B cell (primary cell): ENCODE measurements at regions not wholly inside any gene's neighbourhood (a gene's known extent, or its start where the extent isn't known, plus 50 kb on each side); places are given as distances from the start of the nearest gene placed in this dataset.

Source experiments
- ATAC-seq: fragments of 200-7000 bp; cut with Tn5 transposase; one replicate; pipeline ENCODE4 v1.10.0; 2021; ENCODE audit warnings: low read depth, mild to moderate bottlenecking, moderate number of reproducible peaks, moderate library complexity
- CTCF ChIA-PET: fragments of 350-600 bp; sonication (Branson Sonifier 250); formaldehyde crosslinking; loops from one replicate; lab custom pipeline; 2021; ENCODE audit warnings: antibody characterized with exemption, inconsistent platforms; lab: Charles Lee
- POLR2A ChIA-PET: fragments of 350-600 bp; sonication (Branson Sonifier 250); formaldehyde crosslinking; loops from one replicate; lab custom pipeline; 2021; ENCODE audit warnings: antibody characterized with exemption; lab: Charles Lee
- DNase-seq: peaks from one replicate; pipeline ENCODE4 v3.0.0; 2013
- H2AFZ ChIP-seq: 2 replicates; pipeline ENCODE4 v1.6.1; 2012; ENCODE audit warnings: mild to moderate bottlenecking, low read depth, low read length; ENCODE audit not compliant: insufficient read depth, poor library complexity, severe bottlenecking
- H3K27ac ChIP-seq, 2 donors: 1 replicate in 1 of 2; 2 replicates in 1 of 2; pipeline ENCODE4 v1.5.1; 2012 to 2013; ENCODE audit warnings: low read length in 2 of 2, mild to moderate bottlenecking in 2 of 2, moderate library complexity in 1 of 2
- H3K27me3 ChIP-seq, 4 experiments: fragments of 200-600 bp in 1 of 4; sonication (generic) in 1 of 4; replicated peaks in 1 of 4; 1 replicate in 2 of 4; 2 replicates in 2 of 4; pipeline versions ENCODE4 v1.6.1 to v1.7.0; 2013 to 2016; ENCODE audit warnings: low read length in 3 of 4, mild to moderate bottlenecking in 2 of 4, mixed read lengths in 1 of 4, moderate library complexity in 1 of 4; ENCODE audit not compliant: insufficient read depth in 4 of 4, control insufficient read depth in 3 of 4; ENCODE audit errors: control extremely low read depth in 1 of 4
- H3K36me3 ChIP-seq, 2 experiments: replicated peaks in 1 of 2; 1 replicate in 1 of 2; 2 replicates in 1 of 2; pipeline versions ENCODE4 v1.6.1 to v1.7.1; 2013; ENCODE audit warnings: low read length in 1 of 2; ENCODE audit not compliant: insufficient read depth in 2 of 2, control insufficient read depth in 1 of 2; ENCODE audit errors: control extremely low read depth in 1 of 2, extremely low read depth in 1 of 2
- H3K4me1 ChIP-seq, 2 donors: fragments of 200-600 bp in 1 of 2; sonication (generic) in 1 of 2; 1 replicate in 1 of 2; 2 replicates in 1 of 2; pipeline versions ENCODE4 v1.5.1 to v1.6.1; 2013 to 2017; ENCODE audit warnings: low read length in 2 of 2; ENCODE audit not compliant: control insufficient read depth in 2 of 2, insufficient read depth in 2 of 2
- H3K4me2 ChIP-seq: replicated peaks from 2 replicates; pipeline ENCODE3; 2012; ENCODE audit warnings: mild to moderate bottlenecking, low read depth, low read length; ENCODE audit not compliant: poor library complexity, severe bottlenecking
- H3K4me3 ChIP-seq, 5 experiments: fragments of 200-600 bp in 1 of 5; sonication (generic) in 1 of 5; 1 replicate in 3 of 5; 2 replicates in 2 of 5; pipeline versions ENCODE4 v1.5.1 to v1.7.0; 2011 to 2016; ENCODE audit warnings: low read length in 4 of 5, mild to moderate bottlenecking in 4 of 5, low read depth in 2 of 5, control low read depth in 1 of 5, moderate library complexity in 1 of 5; ENCODE audit not compliant: insufficient read depth in 1 of 5; ENCODE audit errors: control extremely low read depth in 1 of 5, extremely low read depth in 1 of 5
- H3K79me2 ChIP-seq: fragments of 200-600 bp; sonication (generic); one replicate; pipeline ENCODE4 v1.6.0; 2016; ENCODE audit warnings: low read length; ENCODE audit not compliant: control insufficient read depth, insufficient read depth
- H3K9ac ChIP-seq: fragments of 200-600 bp; sonication (generic); 2 replicates; pipeline ENCODE4 v1.6.1; 2017; ENCODE audit warnings: mild to moderate bottlenecking, low read length, moderate library complexity
- H3K9me3 ChIP-seq, 3 donors: one replicate each; pipeline versions ENCODE4 v1.6.1 to v1.7.1; 2013; ENCODE audit warnings: low read length in 2 of 3; ENCODE audit not compliant: control insufficient read depth in 2 of 3, insufficient read depth in 1 of 3; ENCODE audit errors: control extremely low read depth in 1 of 3
- H4K20me1 ChIP-seq: 2 replicates; pipeline ENCODE4 v1.6.0; 2012; ENCODE audit warnings: mild to moderate bottlenecking, low read length; ENCODE audit not compliant: insufficient read depth, control insufficient read depth, poor library complexity, severe bottlenecking
- H3K27ac Mint-ChIP-seq: one replicate; pipeline ENCODE4 v1.8.0; 2021; ENCODE audit warnings: mixed read lengths
- H3K27me3 Mint-ChIP-seq: one replicate; pipeline ENCODE4 v1.8.0; 2021; ENCODE audit warnings: mixed read lengths
- H3K4me1 Mint-ChIP-seq: one replicate; pipeline ENCODE4 v1.8.0; 2021; ENCODE audit warnings: mixed read lengths
- H3K4me3 Mint-ChIP-seq: one replicate; pipeline ENCODE4 v1.8.0; 2021; ENCODE audit warnings: mixed read lengths
- H3K9me3 Mint-ChIP-seq: one replicate; pipeline ENCODE4 v1.8.0; 2022; ENCODE audit warnings: mixed read lengths; ENCODE audit not compliant: insufficient read depth
- EZH2 ChIP-seq: IDR thresholded peaks from 2 replicates; pipeline ENCODE4 v1.6.1; 2012; ENCODE audit warnings: borderline replicate concordance, low read depth, mild to moderate bottlenecking, moderate library complexity, low read length; ENCODE audit not compliant: insufficient read depth, poor library complexity, severe bottlenecking
- WGBS: methylation state at CpG from one replicate; pipeline ENCODE4 v1.1.5; 2013; ENCODE audit warnings: missing lambda C conversion rate; ENCODE audit not compliant: insufficient coverage; 5-methylcytosine and 5-hydroxymethylcytosine counted together
- intact Hi-C: fragments of 100-400 bp; cut with micrococcal nuclease; formaldehyde crosslinking; loops from one replicate; pipeline ENCODE4 v1.10.0; 2022
- TF ChIP-seq, protein P1 (sequence below): fragments of 200-600 bp; IDR thresholded peaks from one replicate; pipeline ENCODE4 v1.8.0; 2022; ENCODE audit warnings: antibody characterized with exemption, mild to moderate bottlenecking

DNA sequence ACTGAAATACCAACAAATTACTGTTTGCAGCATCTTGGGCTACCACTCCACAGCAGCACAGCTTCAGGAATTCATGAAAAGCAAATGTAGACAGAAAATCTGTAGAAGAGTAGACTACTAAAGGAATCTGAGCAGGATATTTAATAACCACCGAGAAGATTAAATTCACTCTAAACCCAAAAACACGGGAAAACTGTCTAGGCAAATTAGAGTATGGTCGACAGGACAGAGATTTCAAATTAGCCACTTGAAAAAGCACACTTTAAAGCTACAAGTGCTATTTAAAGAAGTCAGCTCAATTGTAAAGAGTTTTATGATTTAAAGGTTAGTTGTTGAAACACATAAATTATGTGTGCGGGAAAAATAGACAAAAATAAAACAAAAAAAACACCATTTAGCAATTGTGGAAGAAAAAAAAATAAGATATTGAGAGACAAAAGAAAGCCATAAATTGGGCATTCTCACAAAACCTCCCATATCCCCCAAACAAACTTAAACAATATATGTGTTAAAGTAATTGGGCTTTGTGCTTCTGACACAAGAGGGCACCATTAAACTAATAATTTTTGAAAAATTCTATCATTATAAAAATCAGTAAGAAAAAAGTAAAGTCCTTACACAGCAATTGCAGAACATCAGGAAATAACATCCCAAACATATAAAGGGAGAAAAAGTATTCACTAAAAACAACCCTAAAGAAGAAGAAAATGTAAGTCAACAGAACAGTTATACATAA, 880.8 kb downstream of the TECRL start:
- H3K27me3 ChIP-seq = no peaks in the 10 kb centered on the region
- Mint-ChIP-seq H3K9me3 (no peaks in the 10 kb centered on the region), H3K4me1 (no peaks in the 10 kb centered on the region), H3K4me3 (no peak overlapping the region), H3K27me3 (no peaks in the 10 kb centered on the region), H3K27ac (no peak overlapping the region)
- H4K20me1 ChIP-seq = no peaks in the 10 kb centered on the region
- no CpG with 5 or more reads among the region's 4 CpGs for WGBS
- intact Hi-C loops = no loop called here
- H3K4me1 ChIP-seq = no peaks in the 10 kb centered on the region
- no peak for DNase-seq
- H2AFZ ChIP-seq = no peak overlapping the region
- no peak overlapping the region for H3K9ac ChIP-seq
- POLR2A ChIA-PET = no interaction called here
- H3K4me3 ChIP-seq = no peak overlapping the region
- TF ChIP-seq, protein P1, sequence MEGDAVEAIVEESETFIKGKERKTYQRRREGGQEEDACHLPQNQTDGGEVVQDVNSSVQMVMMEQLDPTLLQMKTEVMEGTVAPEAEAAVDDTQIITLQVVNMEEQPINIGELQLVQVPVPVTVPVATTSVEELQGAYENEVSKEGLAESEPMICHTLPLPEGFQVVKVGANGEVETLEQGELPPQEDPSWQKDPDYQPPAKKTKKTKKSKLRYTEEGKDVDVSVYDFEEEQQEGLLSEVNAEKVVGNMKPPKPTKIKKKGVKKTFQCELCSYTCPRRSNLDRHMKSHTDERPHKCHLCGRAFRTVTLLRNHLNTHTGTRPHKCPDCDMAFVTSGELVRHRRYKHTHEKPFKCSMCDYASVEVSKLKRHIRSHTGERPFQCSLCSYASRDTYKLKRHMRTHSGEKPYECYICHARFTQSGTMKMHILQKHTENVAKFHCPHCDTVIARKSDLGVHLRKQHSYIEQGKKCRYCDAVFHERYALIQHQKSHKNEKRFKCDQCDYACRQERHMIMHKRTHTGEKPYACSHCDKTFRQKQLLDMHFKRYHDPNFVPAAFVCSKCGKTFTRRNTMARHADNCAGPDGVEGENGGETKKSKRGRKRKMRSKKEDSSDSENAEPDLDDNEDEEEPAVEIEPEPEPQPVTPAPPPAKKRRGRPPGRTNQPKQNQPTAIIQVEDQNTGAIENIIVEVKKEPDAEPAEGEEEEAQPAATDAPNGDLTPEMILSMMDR = no peak
- TF ChIP-seq EZH2 = no peak
- no peaks in the 10 kb centered on the region for H3K79me2 ChIP-seq
- H3K36me3 ChIP-seq = no peaks in the 10 kb centered on the region
- CTCF ChIA-PET = no interaction called here
- no peak for ATAC-seq
- no peak overlapping the region for H3K27ac ChIP-seq
- H3K9me3 ChIP-seq = no peaks in the 10 kb centered on the region
- no peak overlapping the region for H3K4me2 ChIP-seq

- Mint-ChIP-seq H3K27ac (no peak overlapping the region), H3K4me1 (no peaks in the 10 kb centered on the region), H3K9me3 (peaks cover 5% of the 10 kb centered on the region), H3K27me3 (no peaks in the 10 kb centered on the region), H3K4me3 (no peak overlapping the region)
- Histone ChIP-seq H3K36me3 (no peaks in the 10 kb centered on the region), H3K4me2 (no peak overlapping the region), H3K9me3 (peaks cover 0 to 3% (median 1%) of the 10 kb centered on the region in 3 donors), H2AFZ (no peak overlapping the region), H3K27ac (no peak overlapping the region), H3K9ac (no peak overlapping the region), H3K4me1 (no peaks in the 10 kb centered on the region), H4K20me1 (no peaks in the 10 kb centered on the region), H3K79me2 (no peaks in the 10 kb centered on the region), H3K4me3 (no peak overlapping the region), H3K27me3 (no peaks in the 10 kb centered on the region)
- TF ChIP-seq EZH2 = no peak
- TF ChIP-seq, protein P1 = no peak
- intact Hi-C loops = no loop called here
- no peak for DNase-seq
- CTCF ChIA-PET = no interaction called here
- POLR2A ChIA-PET = no interaction called here
- WGBS = 100% methylated on average over 1 of the region's 1 CpG
- no peak for ATAC-seq
Measured at GRCh38 chr4:63526251-63526650, 883.0 kb downstream of the TECRL start.
